Colonic mucosa (tissue), 4 donors: ENCODE measurements at regions not wholly inside any gene's neighbourhood (a gene's known extent, or its start where the extent isn't known, plus 50 kb on each side); places are given as distances from the start of the nearest gene placed in this dataset.

Source experiments
- DNase-seq: peaks from one replicate; pipeline ENCODE4 v3.0.0-alpha.2; 2020
- H3K27ac ChIP-seq: fragments of 200-600 bp; one replicate; pipeline ENCODE4 v1.8.0; 2021
- H3K27me3 ChIP-seq: fragments of 200-600 bp; one replicate; pipeline ENCODE4 v1.8.0; 2021
- H3K36me3 ChIP-seq: fragments of 200-600 bp; one replicate; pipeline ENCODE4 v1.8.0; 2021
- H3K4me1 ChIP-seq: fragments of 200-600 bp; one replicate; pipeline ENCODE4 v1.8.0; 2021; ENCODE audit warnings: mild to moderate bottlenecking
- H3K4me3 ChIP-seq: fragments of 200-600 bp; one replicate; pipeline ENCODE4 v1.8.0; 2021
- H3K9ac ChIP-seq, 2 donors: one replicate each; pipeline ENCODE4 v1.7.0; 2013; ENCODE audit warnings: control low read depth in 2 of 2, low read depth in 2 of 2, low read length in 2 of 2
- H3K9me3 ChIP-seq: fragments of 200-600 bp; one replicate; pipeline ENCODE4 v1.8.0; 2021
- intact Hi-C: fragments of 100-400 bp; cut with DNase I; formaldehyde crosslinking; loops from one replicate; pipeline ENCODE4 v1.14.1; 2022
- TF ChIP-seq, protein P1 (sequence below): fragments of 200-600 bp; IDR thresholded peaks from one replicate; pipeline ENCODE4 v1.8.0; 2022; ENCODE audit warnings: antibody characterized with exemption, mild to moderate bottlenecking
- donor health status: healthy.
- donor health status: DM: no; HTN: no; CAD: no.
- donor health status: DM: no; HTN: no; CAD: no.

DNA sequence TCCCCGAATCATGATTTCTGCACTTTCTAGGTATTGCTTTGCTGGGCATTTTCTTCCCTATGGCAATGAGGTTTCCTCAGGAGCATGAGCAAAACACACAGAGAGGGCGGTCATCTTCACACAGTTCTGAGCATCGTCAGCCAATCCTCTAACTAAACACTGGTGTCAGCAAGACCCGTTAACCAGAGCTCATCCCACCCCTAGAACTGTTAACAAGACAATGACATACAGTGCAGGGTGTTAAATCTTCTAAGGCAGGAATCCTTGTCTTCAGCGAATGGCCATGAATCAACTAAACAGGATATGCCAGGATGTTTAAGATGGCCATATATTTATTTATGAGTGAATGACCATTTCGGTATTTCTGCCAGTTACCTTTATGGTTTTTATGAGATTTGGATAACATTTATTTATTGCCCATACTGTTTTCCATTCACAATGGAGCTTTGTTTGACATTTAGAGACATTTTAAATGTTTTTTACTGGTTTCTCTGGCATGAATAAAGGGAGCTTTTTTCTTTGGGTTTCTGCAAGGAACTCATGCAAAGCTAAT is 411.5 kb upstream of the PROK2 start:
- Histone ChIP-seq H3K9ac (no peak overlapping the region), H3K4me3 (no peak overlapping the region), H3K27me3 (no peaks in the 10 kb centered on the region), H3K27ac (no peak overlapping the region), H3K4me1 (no peaks in the 10 kb centered on the region), H3K9me3 (no peaks in the 10 kb centered on the region), H3K36me3 (no peaks in the 10 kb centered on the region)
- TF ChIP-seq, protein P1, sequence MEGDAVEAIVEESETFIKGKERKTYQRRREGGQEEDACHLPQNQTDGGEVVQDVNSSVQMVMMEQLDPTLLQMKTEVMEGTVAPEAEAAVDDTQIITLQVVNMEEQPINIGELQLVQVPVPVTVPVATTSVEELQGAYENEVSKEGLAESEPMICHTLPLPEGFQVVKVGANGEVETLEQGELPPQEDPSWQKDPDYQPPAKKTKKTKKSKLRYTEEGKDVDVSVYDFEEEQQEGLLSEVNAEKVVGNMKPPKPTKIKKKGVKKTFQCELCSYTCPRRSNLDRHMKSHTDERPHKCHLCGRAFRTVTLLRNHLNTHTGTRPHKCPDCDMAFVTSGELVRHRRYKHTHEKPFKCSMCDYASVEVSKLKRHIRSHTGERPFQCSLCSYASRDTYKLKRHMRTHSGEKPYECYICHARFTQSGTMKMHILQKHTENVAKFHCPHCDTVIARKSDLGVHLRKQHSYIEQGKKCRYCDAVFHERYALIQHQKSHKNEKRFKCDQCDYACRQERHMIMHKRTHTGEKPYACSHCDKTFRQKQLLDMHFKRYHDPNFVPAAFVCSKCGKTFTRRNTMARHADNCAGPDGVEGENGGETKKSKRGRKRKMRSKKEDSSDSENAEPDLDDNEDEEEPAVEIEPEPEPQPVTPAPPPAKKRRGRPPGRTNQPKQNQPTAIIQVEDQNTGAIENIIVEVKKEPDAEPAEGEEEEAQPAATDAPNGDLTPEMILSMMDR: no peak
- DNase-seq: no peak
- intact Hi-C loops: no loop called here

DNA sequence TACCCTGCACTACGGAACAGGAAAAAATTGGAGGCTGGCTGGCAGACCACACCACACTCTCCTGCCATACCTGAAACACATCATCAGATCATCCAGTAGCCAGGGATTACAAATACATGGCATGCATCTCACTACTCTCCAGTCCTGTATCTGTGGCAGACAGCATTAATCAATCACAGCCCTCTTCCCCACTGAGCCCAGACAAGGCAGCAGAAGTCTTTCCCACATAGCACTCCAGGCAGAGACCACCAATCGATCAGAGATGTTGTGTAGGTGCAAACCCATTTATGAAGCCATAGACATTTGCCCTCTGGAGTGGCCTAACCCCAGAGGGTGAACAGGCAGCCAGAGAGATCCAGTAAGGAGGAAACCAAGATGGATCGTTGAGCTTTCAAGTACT is 410.9 kb upstream of the PROK2 start:
- no peaks in the 10 kb centered on the region for H3K4me1 ChIP-seq
- no peaks in the 10 kb centered on the region for H3K36me3 ChIP-seq
- H3K9me3 ChIP-seq: no peaks in the 10 kb centered on the region
- TF ChIP-seq, protein P1: no peak
- no peak for DNase-seq
- H3K27ac ChIP-seq: no peak overlapping the region
- no peak overlapping the region for H3K9ac ChIP-seq
- no peaks in the 10 kb centered on the region for H3K27me3 ChIP-seq
- no peak overlapping the region for H3K4me3 ChIP-seq
- intact Hi-C loops: no loop called here

DNA sequence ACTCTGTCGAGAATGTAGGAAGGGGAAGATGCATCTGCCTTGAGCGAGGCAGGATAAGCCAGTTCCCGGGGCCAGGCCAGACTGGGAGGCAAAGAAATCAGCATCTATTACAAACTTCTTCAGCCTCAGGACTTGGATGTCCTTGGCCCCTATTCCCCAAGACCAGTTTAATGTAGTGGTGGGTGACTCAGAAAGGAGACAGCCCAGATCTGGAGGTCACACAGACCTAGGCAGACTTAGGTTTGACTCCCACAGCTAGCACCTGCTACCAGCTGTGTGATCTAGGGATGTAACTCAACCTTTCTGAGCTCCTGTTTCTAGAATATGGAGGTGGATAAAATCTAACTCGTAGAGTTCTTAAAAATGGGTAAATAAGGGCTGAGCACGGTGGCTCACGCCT is 409.5 kb upstream of the PROK2 start:
- no peak overlapping the region for H3K9ac ChIP-seq
- no peaks in the 10 kb centered on the region for H3K36me3 ChIP-seq
- H3K9me3 ChIP-seq: no peaks in the 10 kb centered on the region
- intact Hi-C loops: no loop called here
- H3K4me3 ChIP-seq: no peak overlapping the region
- no peak for DNase-seq
- no peaks in the 10 kb centered on the region for H3K27me3 ChIP-seq
- no peaks in the 10 kb centered on the region for H3K4me1 ChIP-seq
- H3K27ac ChIP-seq: no peak overlapping the region
- TF ChIP-seq, protein P1: no peak

DNA sequence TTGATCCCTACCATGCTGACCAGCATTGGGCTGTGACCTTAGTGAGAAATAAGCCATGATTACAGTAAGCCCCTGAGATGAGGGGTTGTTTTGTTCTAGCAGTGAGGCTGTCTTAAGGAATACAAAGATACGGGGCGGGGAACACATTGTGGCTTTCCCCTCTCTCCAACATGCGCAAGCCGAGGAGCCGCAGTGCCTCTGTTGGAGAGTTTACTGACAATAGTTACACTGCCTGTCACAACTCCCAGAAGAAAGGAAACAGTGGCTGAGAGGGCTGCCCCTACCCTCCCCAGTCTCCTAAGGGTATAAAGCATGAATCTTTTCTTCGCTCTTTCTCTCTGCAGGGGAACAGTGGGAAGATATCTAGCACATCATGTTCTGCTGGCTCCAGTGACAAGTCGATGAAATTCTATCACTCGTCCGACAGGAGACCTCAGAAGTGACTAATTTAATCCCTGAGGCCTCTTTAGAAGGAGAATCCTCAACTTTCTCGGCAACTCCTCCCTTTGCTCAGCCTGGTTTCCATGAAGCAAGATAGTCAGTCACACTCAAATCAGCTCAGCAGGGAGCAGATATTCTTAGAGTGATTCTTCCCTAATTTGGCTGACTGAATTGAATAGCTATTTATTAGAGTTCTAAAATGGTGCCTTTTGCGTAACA is 409.0 kb upstream of the PROK2 start:
- Histone ChIP-seq H3K36me3 (no peaks in the 10 kb centered on the region), H3K27me3 (no peaks in the 10 kb centered on the region), H3K4me1 (no peaks in the 10 kb centered on the region), H3K27ac (no peak overlapping the region), H3K4me3 (no peak overlapping the region), H3K9ac (no peak overlapping the region), H3K9me3 (no peaks in the 10 kb centered on the region)
- TF ChIP-seq, protein P1: no peak
- DNase-seq: no peak
- intact Hi-C loops: no loop called here

DNA sequence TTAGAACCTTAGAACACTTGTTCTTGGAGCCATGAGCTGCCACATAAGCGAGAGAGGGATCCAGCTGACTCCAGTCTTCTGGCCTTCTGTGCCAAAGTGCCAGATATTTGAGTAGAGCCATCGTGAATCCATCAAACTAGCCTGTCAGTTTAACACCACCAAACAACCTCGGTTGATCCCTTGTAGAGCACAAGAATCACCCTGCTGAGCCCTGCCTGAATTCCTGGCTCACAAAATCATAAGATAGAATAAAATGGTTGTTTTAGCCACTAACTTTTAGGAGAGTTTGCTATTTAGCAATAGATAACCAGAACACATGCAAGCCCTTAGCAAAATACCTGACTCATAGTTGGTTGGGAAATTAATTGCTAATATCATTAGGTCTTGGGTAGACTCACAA is 407.6 kb upstream of the PROK2 start:
- no peaks in the 10 kb centered on the region for H3K9me3 ChIP-seq
- TF ChIP-seq, protein P1: no peak
- intact Hi-C loops: no loop called here
- DNase-seq: no peak
- H3K4me3 ChIP-seq: no peak overlapping the region
- H3K27ac ChIP-seq: no peak overlapping the region
- no peaks in the 10 kb centered on the region for H3K27me3 ChIP-seq
- H3K36me3 ChIP-seq: no peaks in the 10 kb centered on the region
- H3K9ac ChIP-seq: no peak overlapping the region
- H3K4me1 ChIP-seq: no peaks in the 10 kb centered on the region
